GM19328 (cell line): ENCODE measurements at regions not wholly inside any gene's neighbourhood (a gene's known extent, or its start where the extent isn't known, plus 50 kb on each side); places are given as distances from the start of the nearest gene placed in this dataset.

Experiments
- ATAC-seq: cut with Tn5 transposase; IDR thresholded peaks from one replicate; pipeline ENCODE4 v1.9.1; 2021; ENCODE audit warnings: mild to moderate bottlenecking, moderate library complexity; ENCODE audit not compliant: unreplicated experiment

- no peak for ATAC-seq
These were observed 438.3 kb downstream of the SLC16A7 start for GRCh38 chr12:60034147-60034546.

- ATAC-seq, result no peak
These were observed 440.0 kb downstream of the SLC16A7 start for GRCh38 chr12:60035835-60036234.

GRCh38 chr12:60042835-60043234 is 447.0 kb downstream of the SLC16A7 start:
- ATAC-seq, result no peak

- no peak for ATAC-seq
These were observed 447.4 kb downstream of the SLC16A7 start for GRCh38 chr12:60043236-60043635.

GRCh38 chr12:60052483-60052882 is 456.7 kb downstream of the SLC16A7 start:
- no peak for ATAC-seq

- ATAC-seq, result no peak
These were observed 463.4 kb downstream of the SLC16A7 start for GRCh38 chr12:60059180-60059579.

- ATAC-seq, result no peak
These were observed 470.8 kb downstream of the SLC16A7 start for GRCh38 chr12:60066655-60067054.

GRCh38 chr12:60070552-60070951 is 474.7 kb downstream of the SLC16A7 start:
- no peak for ATAC-seq

- ATAC-seq, result no peak
These were observed 475.9 kb downstream of the SLC16A7 start for GRCh38 chr12:60071759-60072191.

- ATAC-seq, result no peak
These were observed 477.1 kb downstream of the SLC16A7 start for GRCh38 chr12:60072911-60073310.

- no peak for ATAC-seq
These were observed 479.3 kb downstream of the SLC16A7 start for GRCh38 chr12:60075091-60075490.

- no peak for ATAC-seq
These were observed 482.2 kb downstream of the SLC16A7 start for GRCh38 chr12:60078026-60078425.

GRCh38 chr12:60093428-60093827 is 497.6 kb downstream of the SLC16A7 start:
- ATAC-seq, result no peak

- ATAC-seq, result no peak
These were observed 498.6 kb downstream of the SLC16A7 start for GRCh38 chr12:60094436-60094835.

GRCh38 chr12:60096727-60097126 is 500.9 kb downstream of the SLC16A7 start:
- ATAC-seq, result no peak

GRCh38 chr12:60100160-60100559 is 504.3 kb downstream of the SLC16A7 start:
- ATAC-seq, result no peak

GRCh38 chr12:60100852-60101251 is 505.0 kb downstream of the SLC16A7 start:
- no peak for ATAC-seq

- ATAC-seq, result no peak
These were observed 505.9 kb downstream of the SLC16A7 start for GRCh38 chr12:60101715-60102114.

GRCh38 chr12:60106214-60106613 is 510.4 kb downstream of the SLC16A7 start:
- no peak for ATAC-seq

GRCh38 chr12:60107992-60108391 is 512.2 kb downstream of the SLC16A7 start:
- ATAC-seq, result no peak

- no peak for ATAC-seq
These were observed 516.2 kb downstream of the SLC16A7 start for GRCh38 chr12:60112063-60112462.

- no peak for ATAC-seq
These were observed 516.9 kb downstream of the SLC16A7 start for GRCh38 chr12:60112763-60113162.

GRCh38 chr12:60114169-60114568 is 518.3 kb downstream of the SLC16A7 start:
- no peak for ATAC-seq

GRCh38 chr12:60119327-60119726 is 523.5 kb downstream of the SLC16A7 start:
- ATAC-seq, result no peak
